ENCODE measurements at regions not wholly inside any gene's neighbourhood (a gene's known extent, or its start where the extent isn't known, plus 50 kb on each side); places are given as distances from the start of the nearest gene placed in this dataset.

DNA sequence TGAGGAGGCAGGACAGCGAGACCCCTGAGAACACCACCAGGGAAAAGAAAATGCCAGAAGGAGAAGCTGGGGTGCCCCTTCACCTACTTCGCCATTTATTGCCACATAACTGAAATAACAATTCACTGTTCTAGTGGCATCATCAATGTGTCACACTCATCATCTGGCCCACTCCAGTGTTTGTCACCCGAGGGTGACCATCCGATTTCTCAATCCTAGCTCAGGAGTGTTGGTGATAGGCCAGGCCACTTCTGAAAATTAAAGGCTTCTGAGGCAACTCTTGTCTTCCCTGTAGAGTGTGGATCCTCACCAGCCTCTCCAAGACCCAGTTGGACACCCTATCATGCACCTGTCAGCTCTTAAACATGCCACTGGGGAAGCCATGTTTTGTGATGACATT lies 62.9 kb upstream of the BZW1 start:
- TF ChIP-seq, protein P1, sequence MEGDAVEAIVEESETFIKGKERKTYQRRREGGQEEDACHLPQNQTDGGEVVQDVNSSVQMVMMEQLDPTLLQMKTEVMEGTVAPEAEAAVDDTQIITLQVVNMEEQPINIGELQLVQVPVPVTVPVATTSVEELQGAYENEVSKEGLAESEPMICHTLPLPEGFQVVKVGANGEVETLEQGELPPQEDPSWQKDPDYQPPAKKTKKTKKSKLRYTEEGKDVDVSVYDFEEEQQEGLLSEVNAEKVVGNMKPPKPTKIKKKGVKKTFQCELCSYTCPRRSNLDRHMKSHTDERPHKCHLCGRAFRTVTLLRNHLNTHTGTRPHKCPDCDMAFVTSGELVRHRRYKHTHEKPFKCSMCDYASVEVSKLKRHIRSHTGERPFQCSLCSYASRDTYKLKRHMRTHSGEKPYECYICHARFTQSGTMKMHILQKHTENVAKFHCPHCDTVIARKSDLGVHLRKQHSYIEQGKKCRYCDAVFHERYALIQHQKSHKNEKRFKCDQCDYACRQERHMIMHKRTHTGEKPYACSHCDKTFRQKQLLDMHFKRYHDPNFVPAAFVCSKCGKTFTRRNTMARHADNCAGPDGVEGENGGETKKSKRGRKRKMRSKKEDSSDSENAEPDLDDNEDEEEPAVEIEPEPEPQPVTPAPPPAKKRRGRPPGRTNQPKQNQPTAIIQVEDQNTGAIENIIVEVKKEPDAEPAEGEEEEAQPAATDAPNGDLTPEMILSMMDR (IDR thresholded peaks at IDR 0.05): no peak
- TF ChIP-seq EP300 (IDR thresholded peaks at IDR 0.05) (no peak), POLR2AphosphoS5 (IDR thresholded peaks at IDR 0.05) (no peak)
